ENCODE measurements at regions not wholly inside any gene's neighbourhood (a gene's known extent, or its start where the extent isn't known, plus 50 kb on each side); places are given as distances from the start of the nearest gene placed in this dataset.
A peak's percentile ranks its signal among the peaks of the same experiment; 100 is the strongest.

DNA sequence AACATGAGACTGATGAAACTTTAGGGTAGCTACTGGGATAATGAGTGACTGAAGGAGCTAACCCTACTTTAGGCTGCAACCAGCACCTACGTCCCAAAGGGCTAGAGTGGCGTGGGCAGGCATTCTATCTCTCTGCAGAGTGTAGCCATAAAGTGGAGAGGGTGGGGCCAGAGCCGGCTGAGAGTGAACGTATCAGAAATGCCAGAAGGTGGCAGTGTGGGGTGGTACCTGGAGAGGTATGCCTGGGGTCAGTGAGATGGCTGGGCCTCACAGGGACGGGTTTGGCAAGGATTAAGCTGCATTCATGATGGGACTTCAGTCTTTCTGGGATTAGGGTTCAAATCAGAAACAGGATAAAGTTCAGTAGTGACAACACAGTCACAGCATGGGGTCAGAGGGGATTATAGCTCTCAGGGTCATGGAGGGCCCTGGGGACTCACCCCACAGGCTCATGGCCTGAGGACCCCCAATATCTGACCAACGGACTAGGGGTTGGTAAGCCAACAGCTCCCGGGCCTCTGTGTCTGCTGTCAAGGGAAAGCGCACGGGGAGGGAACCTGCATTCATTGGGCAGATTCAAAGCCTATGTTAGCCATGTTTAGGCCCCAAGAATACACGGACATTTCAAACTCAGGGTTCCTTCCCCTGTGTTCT is 86.5 kb upstream of the FOXB1 start (continued):
- TF ChIP-seq, protein P1, sequence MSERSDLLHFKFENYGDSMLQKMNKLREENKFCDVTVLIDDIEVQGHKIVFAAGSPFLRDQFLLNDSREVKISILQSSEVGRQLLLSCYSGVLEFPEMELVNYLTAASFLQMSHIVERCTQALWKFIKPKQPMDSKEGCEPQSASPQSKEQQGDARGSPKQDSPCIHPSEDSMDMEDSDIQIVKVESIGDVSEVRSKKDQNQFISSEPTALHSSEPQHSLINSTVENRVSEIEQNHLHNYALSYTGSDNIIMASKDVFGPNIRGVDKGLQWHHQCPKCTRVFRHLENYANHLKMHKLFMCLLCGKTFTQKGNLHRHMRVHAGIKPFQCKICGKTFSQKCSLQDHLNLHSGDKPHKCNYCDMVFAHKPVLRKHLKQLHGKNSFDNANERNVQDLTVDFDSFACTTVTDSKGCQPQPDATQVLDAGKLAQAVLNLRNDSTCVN (tag by site-specific recombination; optimal IDR thresholded peaks at IDR 0.05) = no peak
- TF ChIP-seq KLF9 (tag by site-specific recombination; IDR thresholded peaks at IDR 0.05; ENCODE audit: low read depth) (no peak), EGR2 (tag by site-specific recombination; IDR thresholded peaks at IDR 0.05; ENCODE audit: low read depth) (0 out of 2 replicates have a peak, but pooled peaks have one; percentile 31), ZNF629 (tag by site-specific recombination; IDR thresholded peaks at IDR 0.05) (peak; percentile 35; the same call in 1 of the 2 replicates), ZNF10 (tag by site-specific recombination; IDR thresholded peaks at IDR 0.05) (no peak), ZNF266 (tag by site-specific recombination; IDR thresholded peaks at IDR 0.05; ENCODE audit: low read depth) (no peak), ZNF416 (tag by site-specific recombination; IDR thresholded peaks at IDR 0.05) (no peak), HOXD13 (CRISPR knock-in tag; IDR thresholded peaks at IDR 0.05; ENCODE audit: borderline replicate concordance) (no peak), ZNF121 (tag by site-specific recombination; IDR thresholded peaks at IDR 0.05) (no peak), ZNF169 (tag by site-specific recombination; IDR thresholded peaks at IDR 0.05) (no peak), KLF16 (tag by site-specific recombination; IDR thresholded peaks at IDR 0.05) (no peak), ZBTB7A (tag by site-specific recombination; IDR thresholded peaks at IDR 0.05; ENCODE audit: low read depth) (no peak), ZNF473 (tag by site-specific recombination; IDR thresholded peaks at IDR 0.05) (no peak), ZNF335 (tag by site-specific recombination; conservative IDR thresholded peaks at IDR 0.05) (no peak), ZNF514 (tag by site-specific recombination; IDR thresholded peaks at IDR 0.05) (no peak), ZBTB21 (tag by site-specific recombination; IDR thresholded peaks at IDR 0.05) (no peak), ZNF248 (tag by site-specific recombination; IDR thresholded peaks at IDR 0.05) (no peak)
- TF ChIP-seq, protein P2, sequence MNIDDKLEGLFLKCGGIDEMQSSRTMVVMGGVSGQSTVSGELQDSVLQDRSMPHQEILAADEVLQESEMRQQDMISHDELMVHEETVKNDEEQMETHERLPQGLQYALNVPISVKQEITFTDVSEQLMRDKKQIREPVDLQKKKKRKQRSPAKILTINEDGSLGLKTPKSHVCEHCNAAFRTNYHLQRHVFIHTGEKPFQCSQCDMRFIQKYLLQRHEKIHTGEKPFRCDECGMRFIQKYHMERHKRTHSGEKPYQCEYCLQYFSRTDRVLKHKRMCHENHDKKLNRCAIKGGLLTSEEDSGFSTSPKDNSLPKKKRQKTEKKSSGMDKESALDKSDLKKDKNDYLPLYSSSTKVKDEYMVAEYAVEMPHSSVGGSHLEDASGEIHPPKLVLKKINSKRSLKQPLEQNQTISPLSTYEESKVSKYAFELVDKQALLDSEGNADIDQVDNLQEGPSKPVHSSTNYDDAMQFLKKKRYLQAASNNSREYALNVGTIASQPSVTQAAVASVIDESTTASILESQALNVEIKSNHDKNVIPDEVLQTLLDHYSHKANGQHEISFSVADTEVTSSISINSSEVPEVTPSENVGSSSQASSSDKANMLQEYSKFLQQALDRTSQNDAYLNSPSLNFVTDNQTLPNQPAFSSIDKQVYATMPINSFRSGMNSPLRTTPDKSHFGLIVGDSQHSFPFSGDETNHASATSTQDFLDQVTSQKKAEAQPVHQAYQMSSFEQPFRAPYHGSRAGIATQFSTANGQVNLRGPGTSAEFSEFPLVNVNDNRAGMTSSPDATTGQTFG (tag by site-specific recombination; IDR thresholded peaks at IDR 0.05; ENCODE audit: borderline replicate concordance) = no peak
- TF ChIP-seq, protein P3, sequence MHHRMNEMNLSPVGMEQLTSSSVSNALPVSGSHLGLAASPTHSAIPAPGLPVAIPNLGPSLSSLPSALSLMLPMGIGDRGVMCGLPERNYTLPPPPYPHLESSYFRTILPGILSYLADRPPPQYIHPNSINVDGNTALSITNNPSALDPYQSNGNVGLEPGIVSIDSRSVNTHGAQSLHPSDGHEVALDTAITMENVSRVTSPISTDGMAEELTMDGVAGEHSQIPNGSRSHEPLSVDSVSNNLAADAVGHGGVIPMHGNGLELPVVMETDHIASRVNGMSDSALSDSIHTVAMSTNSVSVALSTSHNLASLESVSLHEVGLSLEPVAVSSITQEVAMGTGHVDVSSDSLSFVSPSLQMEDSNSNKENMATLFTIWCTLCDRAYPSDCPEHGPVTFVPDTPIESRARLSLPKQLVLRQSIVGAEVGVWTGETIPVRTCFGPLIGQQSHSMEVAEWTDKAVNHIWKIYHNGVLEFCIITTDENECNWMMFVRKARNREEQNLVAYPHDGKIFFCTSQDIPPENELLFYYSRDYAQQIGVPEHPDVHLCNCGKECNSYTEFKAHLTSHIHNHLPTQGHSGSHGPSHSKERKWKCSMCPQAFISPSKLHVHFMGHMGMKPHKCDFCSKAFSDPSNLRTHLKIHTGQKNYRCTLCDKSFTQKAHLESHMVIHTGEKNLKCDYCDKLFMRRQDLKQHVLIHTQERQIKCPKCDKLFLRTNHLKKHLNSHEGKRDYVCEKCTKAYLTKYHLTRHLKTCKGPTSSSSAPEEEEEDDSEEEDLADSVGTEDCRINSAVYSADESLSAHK (tag by site-specific recombination; IDR thresholded peaks at IDR 0.05) = no peak
- TF ChIP-seq, protein P4, sequence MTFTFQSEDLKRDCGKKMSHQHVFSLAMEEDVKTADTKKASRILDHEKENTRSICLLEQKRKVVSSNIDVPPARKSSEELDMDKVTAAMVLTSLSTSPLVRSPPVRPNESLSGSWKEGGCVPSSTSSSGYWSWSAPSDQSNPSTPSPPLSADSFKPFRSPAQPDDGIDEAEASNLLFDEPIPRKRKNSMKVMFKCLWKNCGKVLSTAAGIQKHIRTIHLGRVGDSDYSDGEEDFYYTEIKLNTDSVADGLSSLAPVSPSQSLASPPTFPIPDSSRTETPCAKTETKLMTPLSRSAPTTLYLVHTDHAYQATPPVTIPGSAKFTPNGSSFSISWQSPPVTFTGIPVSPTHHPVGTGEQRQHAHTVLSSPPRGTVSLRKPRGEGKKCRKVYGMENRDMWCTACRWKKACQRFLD (tag by site-specific recombination; IDR thresholded peaks at IDR 0.05) = no peak
- TF ChIP-seq, protein P5, sequence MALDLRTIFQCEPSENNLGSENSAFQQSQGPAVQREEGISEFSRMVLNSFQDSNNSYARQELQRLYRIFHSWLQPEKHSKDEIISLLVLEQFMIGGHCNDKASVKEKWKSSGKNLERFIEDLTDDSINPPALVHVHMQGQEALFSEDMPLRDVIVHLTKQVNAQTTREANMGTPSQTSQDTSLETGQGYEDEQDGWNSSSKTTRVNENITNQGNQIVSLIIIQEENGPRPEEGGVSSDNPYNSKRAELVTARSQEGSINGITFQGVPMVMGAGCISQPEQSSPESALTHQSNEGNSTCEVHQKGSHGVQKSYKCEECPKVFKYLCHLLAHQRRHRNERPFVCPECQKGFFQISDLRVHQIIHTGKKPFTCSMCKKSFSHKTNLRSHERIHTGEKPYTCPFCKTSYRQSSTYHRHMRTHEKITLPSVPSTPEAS (tag by site-specific recombination; IDR thresholded peaks at IDR 0.05) = no peak
